Neural progenitor cell (in vitro differentiated cells): ENCODE measurements at regions not wholly inside any gene's neighbourhood (a gene's known extent, or its start where the extent isn't known, plus 50 kb on each side); places are given as distances from the start of the nearest gene placed in this dataset.
"Not testable (repeated sequence)": the region's sequence is repeated elsewhere in the genome, so short reads cannot be mapped to it uniquely, and the experiment has no call there.

ENCODE experiments used
- DNase-seq: peaks from one replicate; pipeline ENCODE4 v3.0.0-alpha.2; 2016; ENCODE audit warnings: low spot score
- H2AFZ ChIP-seq: fragments of 200-600 bp; sonication (generic); replicated peaks from 2 replicates; pipeline ENCODE4 v1.6.1; 2016; ENCODE audit warnings: antibody characterized with exemption
- H3F3A ChIP-seq: fragments of 200-600 bp; sonication (generic); 2 replicates; pipeline ENCODE4 v1.6.1; 2016; ENCODE audit warnings: antibody characterized with exemption, low read depth
- H3K27ac ChIP-seq: fragments of 200-600 bp; sonication (generic); 2 replicates; pipeline ENCODE4 v1.5.1; 2016; ENCODE audit warnings: mild to moderate bottlenecking
- H3K27me3 ChIP-seq: fragments of 200-600 bp; sonication (generic); 2 replicates; pipeline ENCODE4 v1.6.1; 2016; ENCODE audit warnings: mild to moderate bottlenecking, moderate library complexity
- H3K36me3 ChIP-seq: fragments of 200-600 bp; sonication (generic); 2 replicates; pipeline ENCODE4 v1.5.1; 2016
- H3K4me1 ChIP-seq: fragments of 200-600 bp; sonication (generic); 2 replicates; pipeline ENCODE4 v1.6.1; 2016; ENCODE audit warnings: mixed run types
- H3K4me2 ChIP-seq: fragments of 200-600 bp; sonication (generic); 2 replicates; pipeline ENCODE4 v1.6.1; 2016
- H3K4me3 ChIP-seq: fragments of 200-600 bp; sonication (generic); 2 replicates; pipeline ENCODE4 v1.5.1; 2016
- H3K79me2 ChIP-seq: fragments of 200-600 bp; sonication (generic); 2 replicates; pipeline ENCODE4 v1.6.1; 2016; ENCODE audit warnings: low read depth
- H3K9ac ChIP-seq: fragments of 200-600 bp; sonication (generic); 2 replicates; pipeline ENCODE4 v1.6.1; 2016
- H3K9me3 ChIP-seq: fragments of 200-600 bp; sonication (generic); 2 replicates; pipeline ENCODE4 v1.5.1; 2016; ENCODE audit warnings: low read depth
- H4K20me1 ChIP-seq: fragments of 200-600 bp; sonication (generic); 2 replicates; pipeline ENCODE4 v1.6.1; 2016; ENCODE audit warnings: low read depth
- H3K27ac Mint-ChIP-seq: 3 replicates; pipeline ENCODE4 v1.8.0; 2021; ENCODE audit warnings: mixed read lengths
- H3K27me3 Mint-ChIP-seq: 2 replicates; pipeline ENCODE4 v1.8.0; 2022; ENCODE audit warnings: low read depth, mild to moderate bottlenecking, inconsistent platforms, moderate library complexity, mixed read lengths; ENCODE audit not compliant: insufficient read depth
- H3K36me3 Mint-ChIP-seq: 3 replicates; pipeline ENCODE4 v1.8.0; 2021; ENCODE audit warnings: mixed read lengths
- H3K4me1 Mint-ChIP-seq: 3 replicates; pipeline ENCODE4 v1.8.0; 2021; ENCODE audit warnings: mixed read lengths
- H3K4me3 Mint-ChIP-seq: 3 replicates; pipeline ENCODE4 v1.8.0; 2021; ENCODE audit warnings: mild to moderate bottlenecking, moderate library complexity, mixed read lengths
- H3K9me3 Mint-ChIP-seq: 3 replicates; pipeline ENCODE4 v1.8.0; 2020; ENCODE audit warnings: mixed read lengths
- EZH2 ChIP-seq: fragments of 200-600 bp; sonication (generic); IDR thresholded peaks from 2 replicates; pipeline ENCODE4 v1.6.1; 2017; ENCODE audit warnings: antibody characterized with exemption, mild to moderate bottlenecking, moderate library complexity
- EZH2phosphoT487 ChIP-seq: fragments of 200-600 bp; sonication (generic); IDR thresholded peaks from 2 replicates; pipeline ENCODE4 v1.6.1; 2017; ENCODE audit warnings: antibody characterized with exemption
- TF ChIP-seq, protein P1 (sequence below): fragments of 200-600 bp; sonication (generic); IDR thresholded peaks from 2 replicates; pipeline ENCODE4 v1.5.1; 2017; ENCODE audit warnings: antibody characterized with exemption, mild to moderate bottlenecking

- Histone ChIP-seq H3K27ac (peak overlapping the region; percentile 5), H3K79me2 (no peaks in the 10 kb centered on the region), H3F3A (no peaks in the 10 kb centered on the region), H3K36me3 (no peaks in the 10 kb centered on the region), H3K9me3 (no peaks in the 10 kb centered on the region), H3K27me3 (no peaks in the 10 kb centered on the region), H3K4me3 (no peak overlapping the region), H4K20me1 (no peaks in the 10 kb centered on the region), H3K4me1 (peaks cover 14% of the 10 kb centered on the region), H3K9ac (no peak overlapping the region), H2AFZ (peak overlapping the region; percentile 39), H3K4me2 (peak overlapping the region; percentile 23)
- H3K4me1 Mint-ChIP-seq = peaks cover 12% of the 10 kb centered on the region
- H3K27me3 Mint-ChIP-seq = peaks cover 2% of the 10 kb centered on the region
- DNase-seq = peak; percentile 19
- TF ChIP-seq, protein P1, sequence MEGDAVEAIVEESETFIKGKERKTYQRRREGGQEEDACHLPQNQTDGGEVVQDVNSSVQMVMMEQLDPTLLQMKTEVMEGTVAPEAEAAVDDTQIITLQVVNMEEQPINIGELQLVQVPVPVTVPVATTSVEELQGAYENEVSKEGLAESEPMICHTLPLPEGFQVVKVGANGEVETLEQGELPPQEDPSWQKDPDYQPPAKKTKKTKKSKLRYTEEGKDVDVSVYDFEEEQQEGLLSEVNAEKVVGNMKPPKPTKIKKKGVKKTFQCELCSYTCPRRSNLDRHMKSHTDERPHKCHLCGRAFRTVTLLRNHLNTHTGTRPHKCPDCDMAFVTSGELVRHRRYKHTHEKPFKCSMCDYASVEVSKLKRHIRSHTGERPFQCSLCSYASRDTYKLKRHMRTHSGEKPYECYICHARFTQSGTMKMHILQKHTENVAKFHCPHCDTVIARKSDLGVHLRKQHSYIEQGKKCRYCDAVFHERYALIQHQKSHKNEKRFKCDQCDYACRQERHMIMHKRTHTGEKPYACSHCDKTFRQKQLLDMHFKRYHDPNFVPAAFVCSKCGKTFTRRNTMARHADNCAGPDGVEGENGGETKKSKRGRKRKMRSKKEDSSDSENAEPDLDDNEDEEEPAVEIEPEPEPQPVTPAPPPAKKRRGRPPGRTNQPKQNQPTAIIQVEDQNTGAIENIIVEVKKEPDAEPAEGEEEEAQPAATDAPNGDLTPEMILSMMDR = no peak
- no peak for TF ChIP-seq EZH2
- no peak for TF ChIP-seq EZH2phosphoT487
- H3K9me3 Mint-ChIP-seq = no peaks in the 10 kb centered on the region
- H3K36me3 Mint-ChIP-seq = no peaks in the 10 kb centered on the region
- no peak overlapping the region for H3K27ac Mint-ChIP-seq
- H3K4me3 Mint-ChIP-seq = no peak overlapping the region
These were observed 229.9 kb upstream of the GRIK2 start for GRCh38 chr6:101163611-101164010.

GRCh38 chr6:101167638-101168037 lies 225.9 kb upstream of the GRIK2 start:
- no peaks in the 10 kb centered on the region for H3K79me2 ChIP-seq
- H3K4me2 ChIP-seq = no peak overlapping the region
- H2AFZ ChIP-seq = no peak overlapping the region
- H3K9me3 ChIP-seq = peaks cover 5% of the 10 kb centered on the region
- no peak overlapping the region for H3K27ac Mint-ChIP-seq
- no peaks in the 10 kb centered on the region for H3K36me3 Mint-ChIP-seq
- DNase-seq = no peak
- H3K4me3 ChIP-seq = no peak overlapping the region
- H3K4me1 Mint-ChIP-seq = peaks cover 7% of the 10 kb centered on the region
- no peaks in the 10 kb centered on the region for H4K20me1 ChIP-seq
- H3K4me1 ChIP-seq = peaks cover 14% of the 10 kb centered on the region
- H3K4me3 Mint-ChIP-seq = no peak overlapping the region
- H3K27ac ChIP-seq = no peak overlapping the region
- H3K27me3 Mint-ChIP-seq = peaks cover 4% of the 10 kb centered on the region
- H3K9me3 Mint-ChIP-seq = peaks cover 15% of the 10 kb centered on the region
- no peaks in the 10 kb centered on the region for H3K27me3 ChIP-seq
- no peak overlapping the region for H3K9ac ChIP-seq
- H3K36me3 ChIP-seq = no peaks in the 10 kb centered on the region
- H3F3A ChIP-seq = no peaks in the 10 kb centered on the region
- TF ChIP-seq EZH2phosphoT487 (no peak), EZH2 (no peak)
- TF ChIP-seq, protein P1 = no peak

- not testable (repeated sequence) for H3K4me3 ChIP-seq, H3K36me3 ChIP-seq, H3K4me3 Mint-ChIP-seq, H3K36me3 Mint-ChIP-seq, H3K9me3 ChIP-seq, H3K9ac ChIP-seq, H3K27ac ChIP-seq, H3F3A ChIP-seq, H4K20me1 ChIP-seq, H3K79me2 ChIP-seq, H3K27ac Mint-ChIP-seq, H3K4me1 ChIP-seq, DNase-seq, H3K27me3 Mint-ChIP-seq, H2AFZ ChIP-seq, H3K4me2 ChIP-seq, H3K27me3 ChIP-seq, H3K4me1 Mint-ChIP-seq
- peaks cover 15% of the 10 kb centered on the region for H3K9me3 Mint-ChIP-seq
These were observed 222.5 kb upstream of the GRIK2 start for GRCh38 chr6:101171049-101171448.

- Histone ChIP-seq H3F3A (no peaks in the 10 kb centered on the region), H3K36me3 (no peaks in the 10 kb centered on the region), H4K20me1 (no peaks in the 10 kb centered on the region), H3K27me3 (no peaks in the 10 kb centered on the region), H3K4me1 (no peaks in the 10 kb centered on the region), H3K79me2 (no peaks in the 10 kb centered on the region), H2AFZ (no peak overlapping the region), H3K27ac (no peak overlapping the region), H3K4me3 (no peak overlapping the region), H3K4me2 (no peak overlapping the region), H3K9me3 (no peaks in the 10 kb centered on the region), H3K9ac (no peak overlapping the region)
- no peaks in the 10 kb centered on the region for H3K27me3 Mint-ChIP-seq
- H3K4me1 Mint-ChIP-seq = peaks cover 5% of the 10 kb centered on the region
- no peak overlapping the region for H3K4me3 Mint-ChIP-seq
- no peaks in the 10 kb centered on the region for H3K36me3 Mint-ChIP-seq
- TF ChIP-seq, protein P1 = no peak
- TF ChIP-seq EZH2 = no peak
- TF ChIP-seq EZH2phosphoT487 = no peak
- H3K9me3 Mint-ChIP-seq = no peaks in the 10 kb centered on the region
- H3K27ac Mint-ChIP-seq = no peak overlapping the region
- DNase-seq = no peak
These were observed 214.8 kb upstream of the GRIK2 start for GRCh38 chr6:101178748-101179147.
